HG03159 (cell line): ENCODE measurements at regions not wholly inside any gene's neighbourhood (a gene's known extent, or its start where the extent isn't known, plus 50 kb on each side); places are given as distances from the start of the nearest gene placed in this dataset.

Experiments used
- ATAC-seq: cut with Tn5 transposase; IDR thresholded peaks from one replicate; pipeline ENCODE4 v1.9.1; 2021; ENCODE audit warnings: mild to moderate bottlenecking, moderate library complexity; ENCODE audit not compliant: unreplicated experiment

GRCh38 chr6:145244349-145245100, 490.8 kb downstream of the EPM2A start:
- no peak for ATAC-seq

GRCh38 chr6:145245119-145245518, 490.2 kb downstream of the EPM2A start:
- ATAC-seq = no peak

GRCh38 chr6:145247692-145248419, 487.5 kb downstream of the EPM2A start:
- ATAC-seq = no peak

- no peak for ATAC-seq
Observed at GRCh38 chr6:145250436-145250835, 484.9 kb downstream of the EPM2A start.

- no peak for ATAC-seq
Observed at GRCh38 chr6:145252737-145253136, 482.6 kb downstream of the EPM2A start.

GRCh38 chr6:145254649-145255401, 480.5 kb downstream of the EPM2A start:
- no peak for ATAC-seq

GRCh38 chr6:145257704-145258103, 477.6 kb downstream of the EPM2A start:
- ATAC-seq = no peak

GRCh38 chr6:145258122-145258521, 477.2 kb downstream of the EPM2A start:
- ATAC-seq = no peak

GRCh38 chr6:145260484-145261175, 474.7 kb downstream of the EPM2A start:
- no peak for ATAC-seq

- ATAC-seq = no peak
Observed at GRCh38 chr6:145261758-145262157, 473.6 kb downstream of the EPM2A start.

- ATAC-seq = no peak
Observed at GRCh38 chr6:145262771-145263170, 472.5 kb downstream of the EPM2A start.

GRCh38 chr6:145263778-145264211, 471.5 kb downstream of the EPM2A start:
- no peak for ATAC-seq

- no peak for ATAC-seq
Observed at GRCh38 chr6:145266432-145267075, 468.8 kb downstream of the EPM2A start.

GRCh38 chr6:145267076-145267867, 468.0 kb downstream of the EPM2A start:
- no peak for ATAC-seq

GRCh38 chr6:145270464-145270863, 464.9 kb downstream of the EPM2A start:
- ATAC-seq = no peak

- ATAC-seq = no peak
Observed at GRCh38 chr6:145271040-145271439, 464.3 kb downstream of the EPM2A start.

GRCh38 chr6:145271577-145271976, 463.7 kb downstream of the EPM2A start:
- no peak for ATAC-seq

GRCh38 chr6:145272246-145272645, 463.1 kb downstream of the EPM2A start:
- ATAC-seq = no peak

- ATAC-seq = no peak
Observed at GRCh38 chr6:145273136-145273535, 462.2 kb downstream of the EPM2A start.

GRCh38 chr6:145274083-145274482, 461.2 kb downstream of the EPM2A start:
- ATAC-seq = no peak
